GM12878 (cell line): ENCODE measurements at regions not wholly inside any gene's neighbourhood (a gene's known extent, or its start where the extent isn't known, plus 50 kb on each side); places are given as distances from the start of the nearest gene placed in this dataset.

Experiments
- ATAC-seq: fragments of 200-7000 bp; cut with Tn5 transposase; 3 replicates; pipeline ENCODE4 v1.9.1; 2020; ENCODE audit warnings: mild to moderate bottlenecking, moderate library complexity
- BruUV-seq: library from RNA; stranded (reverse); fragments of 400-500 nt; replicated peaks from 2 replicates; lab custom pipeline; 2021; lab: Mats Ljungman, UMichigan
- CTCF ChIA-PET: fragments of 300-600 bp; sonication (Branson Sonifier 250); formaldehyde crosslinking; extraction: SDS; loops from one replicate; lab custom pipeline; 2021; ENCODE audit warnings: inconsistent platforms; lab: Yijun Ruan, JAX
- POLR2A ChIA-PET: fragments of 350-600 bp; formaldehyde crosslinking; extraction: SDS; loops from one replicate; lab custom pipeline; 2021; ENCODE audit warnings: inconsistent platforms; lab: Charles Lee
- RAD21 ChIA-PET: fragments of 300-600 bp; sonication (Branson Sonifier 250); formaldehyde crosslinking; loops from one replicate; lab custom pipeline; 2023; ENCODE audit warnings: antibody characterized with exemption; ENCODE audit not compliant: unreplicated experiment; lab: Charles Lee
- SMC1A ChIA-PET: fragments of 300-600 bp; sonication (Branson Sonifier 250); formaldehyde crosslinking; loops from one replicate; lab custom pipeline; 2023; ENCODE audit not compliant: unreplicated experiment, uncharacterized antibody; lab: Charles Lee
- DNase-seq: peaks from one replicate; pipeline ENCODE4 v3.0.0-alpha.2; 2011; ENCODE audit warnings: low read depth, low spot score
- FAIRE-seq: peaks from 3 replicates; lab custom pipeline; 2011; peaks lifted over from hg19 to GRCh38; lab: Jason Lieb, UNC
- H2AFZ ChIP-seq: 2 replicates; pipeline ENCODE4 v1.6.0; 2011; ENCODE audit warnings: low read depth, low read length, control low read depth; ENCODE audit not compliant: control insufficient read depth
- H3K27ac ChIP-seq: 2 replicates; pipeline ENCODE4 v1.5.1; 2011; ENCODE audit warnings: control low read depth; ENCODE audit not compliant: control insufficient read depth, insufficient read depth
- H3K27me3 ChIP-seq, 2 experiments: replicated peaks in 1 of 2; 2 replicates each; pipeline versions ENCODE4 v1.6.0 to v1.6.1; 2011; ENCODE audit warnings: low read length in 1 of 2; ENCODE audit not compliant: control insufficient read depth in 2 of 2, insufficient read depth in 2 of 2
- H3K36me3 ChIP-seq, 2 experiments: 2 replicates each; pipeline ENCODE4 v1.5.1; 2011; ENCODE audit warnings: low read length in 1 of 2; ENCODE audit not compliant: control insufficient read depth in 2 of 2, insufficient read depth in 2 of 2
- H3K4me1 ChIP-seq: 2 replicates; pipeline ENCODE4 v1.6.1; 2011; ENCODE audit warnings: mild to moderate bottlenecking, low read length, moderate library complexity, mixed read lengths; ENCODE audit not compliant: control insufficient read depth, insufficient read depth
- H3K4me2 ChIP-seq: 2 replicates; pipeline ENCODE4 v1.6.0; 2011; ENCODE audit warnings: control low read depth; ENCODE audit not compliant: control insufficient read depth, insufficient read depth
- H3K4me3 ChIP-seq: fragments of 200-600 bp; sonication (generic); 2 replicates; pipeline ENCODE4 v1.5.1; 2016
- H3K79me2 ChIP-seq: 2 replicates; pipeline ENCODE4 v1.6.0; 2011; ENCODE audit warnings: low read length; ENCODE audit not compliant: control insufficient read depth, insufficient read depth
- H3K9ac ChIP-seq: 2 replicates; pipeline ENCODE4 v1.8.0; 2011; ENCODE audit warnings: low read length, control low read depth, mixed read lengths; ENCODE audit not compliant: control insufficient read depth, insufficient read depth
- H3K9me3 ChIP-seq: replicated peaks from 3 replicates; pipeline ENCODE4 v1.5.1; 2011; ENCODE audit warnings: mild to moderate bottlenecking, low read length; ENCODE audit not compliant: control insufficient read depth, insufficient read depth
- H4K20me1 ChIP-seq: 2 replicates; pipeline ENCODE4 v1.6.0; 2011; ENCODE audit not compliant: control insufficient read depth, insufficient read depth
- CBFB ChIP-seq: IDR thresholded peaks from 2 replicates; pipeline ENCODE4 v1.6.1; 2016; ENCODE audit warnings: antibody characterized with exemption, low read depth
- CHD4 ChIP-seq: fragments of 200-600 bp; sonication (generic); IDR thresholded peaks from 2 replicates; pipeline ENCODE4 v1.6.1; 2016; ENCODE audit warnings: mild to moderate bottlenecking
- E2F4 ChIP-seq: IDR thresholded peaks from 2 replicates; pipeline ENCODE4 v1.6.1; 2012; ENCODE audit warnings: low read depth, low read length, improper control_type of control experiment
- ETV6 ChIP-seq, 2 experiments: fragments of 450-650 bp in 1 of 2; IDR thresholded peaks in 1 of 2; conservative IDR thresholded peaks in 1 of 2; 2 replicates each; pipeline ENCODE4 v1.6.1; 2014; ENCODE audit warnings: antibody characterized with exemption in 1 of 2, borderline replicate concordance in 1 of 2, low read depth in 1 of 2, mild to moderate bottlenecking in 1 of 2, moderate library complexity in 1 of 2
- KAT2A ChIP-seq: conservative IDR thresholded peaks from 2 replicates; pipeline ENCODE4 v1.6.1; 2011; ENCODE audit warnings: low read depth, low read length; ENCODE audit not compliant: control insufficient read depth
- MYC ChIP-seq: IDR thresholded peaks from 2 replicates; pipeline ENCODE4 v1.6.1; 2011; ENCODE audit warnings: mild to moderate bottlenecking, low read length, moderate library complexity, inconsistent platforms; ENCODE audit not compliant: insufficient read depth, insufficient replicate concordance, insufficient read length, severe bottlenecking
- NBN ChIP-seq: fragments of 450-650 bp; IDR thresholded peaks from 2 replicates; pipeline ENCODE4 v1.6.1; 2016
- NFIC ChIP-seq: IDR thresholded peaks from 2 replicates; pipeline ENCODE4 v1.6.1; 2012; ENCODE audit warnings: low read depth, mild to moderate bottlenecking, inconsistent platforms, low read length, moderate library complexity
- NR2C2 ChIP-seq: IDR thresholded peaks from 2 replicates; pipeline ENCODE4 v1.6.1; 2011; ENCODE audit warnings: borderline replicate concordance, low read depth; ENCODE audit not compliant: control insufficient read depth, insufficient read length
- RBBP5 ChIP-seq: fragments of 200-600 bp; sonication (generic); conservative IDR thresholded peaks from 2 replicates; pipeline ENCODE4 v1.6.1; 2016
- SPI1 ChIP-seq: IDR thresholded peaks from 2 replicates; pipeline ENCODE4 v1.6.1; 2011; ENCODE audit warnings: low read depth, mild to moderate bottlenecking, low read length, moderate library complexity, borderline replicate concordance; ENCODE audit not compliant: insufficient read depth
- USF1 ChIP-seq: IDR thresholded peaks from 2 replicates; pipeline ENCODE4 v1.6.1; 2011; ENCODE audit warnings: borderline replicate concordance, low read depth, mild to moderate bottlenecking, moderate library complexity, mixed read lengths, low read length; ENCODE audit not compliant: insufficient read depth; ENCODE audit errors: extremely low read length
- WRNIP1 ChIP-seq: IDR thresholded peaks from 2 replicates; pipeline ENCODE4 v1.6.1; 2011; ENCODE audit warnings: low read depth, low read length, improper control_type of control experiment, borderline replicate concordance
- WGBS: methylation state at CpG from one replicate; pipeline ENCODE4 v1.1.6; 2016; ENCODE audit warnings: low lambda C conversion rate; ENCODE audit not compliant: insufficient replicate concordance, insufficient coverage; ENCODE audit errors: missing lambda C conversion rate; 5-methylcytosine and 5-hydroxymethylcytosine counted together
- in situ Hi-C: fragments of 300-500 bp; cut with MboI; formaldehyde crosslinking; loops from 9 replicates; pipeline ENCODE4 v1.14.3; 2018; ENCODE audit warnings: mixed read lengths
- intact Hi-C: fragments of 100-400 bp; cut with micrococcal nuclease; formaldehyde crosslinking; loops from one replicate; pipeline ENCODE4 v1.14.2; 2022; ENCODE audit not compliant: unreplicated experiment
- TF ChIP-seq, protein P1 (sequence below): fragments of 450-650 bp; IDR thresholded peaks from 2 replicates; pipeline ENCODE4 v1.6.1; 2017; ENCODE audit warnings: mild to moderate bottlenecking
- TF ChIP-seq, protein P2 (sequence below): fragments of 450-650 bp; conservative IDR thresholded peaks from 2 replicates; pipeline ENCODE4 v1.6.1; 2017; ENCODE audit warnings: mild to moderate bottlenecking, moderate library complexity

DNA sequence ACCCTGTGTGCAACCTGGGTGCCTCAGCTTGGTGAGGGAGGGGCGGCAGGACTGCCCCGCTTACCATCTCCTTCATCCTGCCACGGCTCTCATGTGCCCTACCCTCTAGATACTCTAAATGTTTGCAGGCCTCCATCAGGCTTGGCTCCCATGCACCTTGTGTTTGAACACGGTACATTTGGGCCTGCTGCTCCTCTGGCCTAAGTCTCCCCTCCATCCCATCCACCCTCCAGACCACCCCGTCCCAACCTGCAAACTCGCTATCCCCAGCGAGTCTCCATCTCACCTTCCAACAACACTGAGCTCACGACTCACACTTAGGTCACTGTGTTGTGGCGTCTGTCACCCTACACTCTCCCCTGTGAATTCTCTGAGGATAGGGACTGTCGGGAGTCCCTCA lies 274.2 kb downstream of the TEX29 start:
- Histone ChIP-seq H3K4me1 (no peaks in the 10 kb centered on the region), H3K9me3 (no peaks in the 10 kb centered on the region), H4K20me1 (no peaks in the 10 kb centered on the region), H3K4me3 (no peak overlapping the region), H3K4me2 (no peak overlapping the region), H3K27ac (no peak overlapping the region), H3K79me2 (no peaks in the 10 kb centered on the region), H3K9ac (no peak overlapping the region), H2AFZ (no peak overlapping the region), H3K27me3 (no peaks in the 10 kb centered on the region), H3K36me3 (no peaks in the 10 kb centered on the region)
- DNase-seq (no peak), ATAC-seq (no peak), FAIRE-seq (no peak)
- ChIA-PET CTCF (no interaction called here), POLR2A (interaction anchor here (0.6 kb wide), 1 partner anchor 810 kb away, joined by 3 read pairs; no protein-coding TSS in a partner anchor), RAD21 (no interaction called here), SMC1A (no interaction called here)
- in situ Hi-C loops: no loop called here
- no TSS peak for BruUV-seq
- TF ChIP-seq E2F4 (no peak), USF1 (no peak), CBFB (no peak), RBBP5 (no peak), WRNIP1 (no peak), NFIC (no peak), ETV6 (conservative IDR thresholded peaks at IDR 0.05 in 1 of 2, IDR thresholded peaks at IDR 0.05 in 1 of 2; ENCODE audit: borderline replicate concordance in 1 of 2, low read depth in 1 of 2) (no peak), NR2C2 (no peak), MYC (no peak), SPI1 (no peak), NBN (no peak), CHD4 (no peak), KAT2A (no peak)
- TF ChIP-seq, protein P1, sequence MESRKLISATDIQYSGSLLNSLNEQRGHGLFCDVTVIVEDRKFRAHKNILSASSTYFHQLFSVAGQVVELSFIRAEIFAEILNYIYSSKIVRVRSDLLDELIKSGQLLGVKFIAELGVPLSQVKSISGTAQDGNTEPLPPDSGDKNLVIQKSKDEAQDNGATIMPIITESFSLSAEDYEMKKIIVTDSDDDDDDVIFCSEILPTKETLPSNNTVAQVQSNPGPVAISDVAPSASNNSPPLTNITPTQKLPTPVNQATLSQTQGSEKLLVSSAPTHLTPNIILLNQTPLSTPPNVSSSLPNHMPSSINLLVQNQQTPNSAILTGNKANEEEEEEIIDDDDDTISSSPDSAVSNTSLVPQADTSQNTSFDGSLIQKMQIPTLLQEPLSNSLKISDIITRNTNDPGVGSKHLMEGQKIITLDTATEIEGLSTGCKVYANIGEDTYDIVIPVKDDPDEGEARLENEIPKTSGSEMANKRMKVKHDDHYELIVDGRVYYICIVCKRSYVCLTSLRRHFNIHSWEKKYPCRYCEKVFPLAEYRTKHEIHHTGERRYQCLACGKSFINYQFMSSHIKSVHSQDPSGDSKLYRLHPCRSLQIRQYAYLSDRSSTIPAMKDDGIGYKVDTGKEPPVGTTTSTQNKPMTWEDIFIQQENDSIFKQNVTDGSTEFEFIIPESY: no peak
- TF ChIP-seq, protein P2, sequence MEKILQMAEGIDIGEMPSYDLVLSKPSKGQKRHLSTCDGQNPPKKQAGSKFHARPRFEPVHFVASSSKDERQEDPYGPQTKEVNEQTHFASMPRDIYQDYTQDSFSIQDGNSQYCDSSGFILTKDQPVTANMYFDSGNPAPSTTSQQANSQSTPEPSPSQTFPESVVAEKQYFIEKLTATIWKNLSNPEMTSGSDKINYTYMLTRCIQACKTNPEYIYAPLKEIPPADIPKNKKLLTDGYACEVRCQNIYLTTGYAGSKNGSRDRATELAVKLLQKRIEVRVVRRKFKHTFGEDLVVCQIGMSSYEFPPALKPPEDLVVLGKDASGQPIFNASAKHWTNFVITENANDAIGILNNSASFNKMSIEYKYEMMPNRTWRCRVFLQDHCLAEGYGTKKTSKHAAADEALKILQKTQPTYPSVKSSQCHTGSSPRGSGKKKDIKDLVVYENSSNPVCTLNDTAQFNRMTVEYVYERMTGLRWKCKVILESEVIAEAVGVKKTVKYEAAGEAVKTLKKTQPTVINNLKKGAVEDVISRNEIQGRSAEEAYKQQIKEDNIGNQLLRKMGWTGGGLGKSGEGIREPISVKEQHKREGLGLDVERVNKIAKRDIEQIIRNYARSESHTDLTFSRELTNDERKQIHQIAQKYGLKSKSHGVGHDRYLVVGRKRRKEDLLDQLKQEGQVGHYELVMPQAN: no peak
- intact Hi-C loops: no loop called here
- 45% methylated on average over 10 of the region's 10 CpGs for WGBS
